Glutamatergic neuron (in vitro differentiated cells): ENCODE measurements at regions not wholly inside any gene's neighbourhood (a gene's known extent, or its start where the extent isn't known, plus 50 kb on each side); places are given as distances from the start of the nearest gene placed in this dataset.
"Not testable (repeated sequence)": the region's sequence is repeated elsewhere in the genome, so short reads cannot be mapped to it uniquely, and the experiment has no call there.

ENCODE experiments used
- DNase-seq: peaks from one replicate; pipeline ENCODE4 v3.0.0; 2022
- H3K27ac Mint-ChIP-seq: one replicate; pipeline ENCODE4 v1.8.0; 2020; ENCODE audit warnings: mild to moderate bottlenecking, mixed read lengths, inconsistent platforms; ENCODE audit not compliant: unreplicated experiment
- H3K27me3 Mint-ChIP-seq: one replicate; pipeline ENCODE4 v1.8.0; 2020; ENCODE audit warnings: mild to moderate bottlenecking, moderate library complexity, mixed read lengths, inconsistent platforms; ENCODE audit not compliant: unreplicated experiment
- H3K36me3 Mint-ChIP-seq: one replicate; pipeline ENCODE4 v1.8.0; 2020; ENCODE audit warnings: mild to moderate bottlenecking, mixed read lengths, inconsistent platforms; ENCODE audit not compliant: unreplicated experiment
- H3K4me1 Mint-ChIP-seq: one replicate; pipeline ENCODE4 v1.8.0; 2020; ENCODE audit warnings: mild to moderate bottlenecking, low read depth, mixed read lengths, inconsistent platforms; ENCODE audit not compliant: unreplicated experiment
- H3K4me3 Mint-ChIP-seq: one replicate; pipeline ENCODE4 v1.8.0; 2020; ENCODE audit warnings: mild to moderate bottlenecking, mixed read lengths, inconsistent platforms; ENCODE audit not compliant: unreplicated experiment
- H3K9me3 Mint-ChIP-seq: one replicate; pipeline ENCODE4 v1.8.0; 2020; ENCODE audit warnings: mild to moderate bottlenecking, moderate library complexity, mixed read lengths, inconsistent platforms; ENCODE audit not compliant: unreplicated experiment
- CTCF ChIP-seq: fragments of 200-600 bp; sonication (generic); IDR thresholded peaks from one replicate; pipeline ENCODE4 v1.5.0; 2021; ENCODE audit not compliant: partially characterized antibody, unreplicated experiment

GRCh38 chr3:81837071-81837593 is 75.7 kb upstream of the GBE1 start:
- DNase-seq: no peak
- no peaks in the 10 kb centered on the region for H3K27me3 Mint-ChIP-seq
- H3K36me3 Mint-ChIP-seq: no peaks in the 10 kb centered on the region
- H3K4me3 Mint-ChIP-seq: no peak overlapping the region
- TF ChIP-seq CTCF: no peak
- peaks cover 2% of the 10 kb centered on the region for H3K4me1 Mint-ChIP-seq
- H3K9me3 Mint-ChIP-seq: no peaks in the 10 kb centered on the region
- H3K27ac Mint-ChIP-seq: no peak overlapping the region

- DNase-seq: no peak
- Mint-ChIP-seq H3K36me3 (no peaks in the 10 kb centered on the region), H3K4me1 (no peaks in the 10 kb centered on the region), H3K27ac (no peak overlapping the region), H3K4me3 (no peak overlapping the region), H3K27me3 (no peaks in the 10 kb centered on the region), H3K9me3 (no peaks in the 10 kb centered on the region)
- no peak for TF ChIP-seq CTCF
These were observed 68.5 kb upstream of the GBE1 start for GRCh38 chr3:81829937-81830336.

- DNase-seq, H3K4me3 Mint-ChIP-seq, H3K36me3 Mint-ChIP-seq, H3K4me1 Mint-ChIP-seq, H3K27me3 Mint-ChIP-seq, H3K27ac Mint-ChIP-seq, H3K9me3 Mint-ChIP-seq: not testable (repeated sequence)
These were observed 67.8 kb upstream of the GBE1 start for GRCh38 chr3:81829272-81829671.

DNA sequence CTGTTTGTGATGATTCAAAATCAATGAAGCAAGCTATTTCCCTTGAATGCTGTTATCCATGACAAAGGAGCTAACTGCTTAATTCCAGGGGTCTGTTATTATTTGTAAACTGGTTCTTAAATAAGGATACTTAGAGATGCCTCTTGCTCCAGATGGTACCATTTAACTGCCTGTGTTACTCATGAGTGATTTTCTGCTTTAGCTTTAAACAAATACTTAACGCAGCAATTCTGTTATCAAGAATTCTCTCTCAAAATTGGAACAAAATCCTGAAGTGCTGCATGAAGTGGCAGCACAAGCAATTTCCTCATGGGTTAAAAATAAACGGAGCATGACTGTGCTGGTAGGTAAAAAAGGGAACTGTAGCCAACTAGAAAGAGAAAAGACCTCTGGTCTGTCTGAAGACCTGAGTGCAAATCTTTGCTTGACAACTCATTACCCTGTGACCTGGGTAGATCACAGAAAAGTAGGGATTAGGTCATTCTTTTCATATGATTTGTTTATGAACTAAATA is 62.5 kb upstream of the GBE1 start:
- DNase-seq: no peak
- Mint-ChIP-seq H3K4me1 (no peaks in the 10 kb centered on the region), H3K4me3 (no peak overlapping the region), H3K36me3 (no peaks in the 10 kb centered on the region), H3K27me3 (no peaks in the 10 kb centered on the region), H3K27ac (no peak overlapping the region), H3K9me3 (peaks cover 1% of the 10 kb centered on the region)
- no peak for TF ChIP-seq CTCF

DNA sequence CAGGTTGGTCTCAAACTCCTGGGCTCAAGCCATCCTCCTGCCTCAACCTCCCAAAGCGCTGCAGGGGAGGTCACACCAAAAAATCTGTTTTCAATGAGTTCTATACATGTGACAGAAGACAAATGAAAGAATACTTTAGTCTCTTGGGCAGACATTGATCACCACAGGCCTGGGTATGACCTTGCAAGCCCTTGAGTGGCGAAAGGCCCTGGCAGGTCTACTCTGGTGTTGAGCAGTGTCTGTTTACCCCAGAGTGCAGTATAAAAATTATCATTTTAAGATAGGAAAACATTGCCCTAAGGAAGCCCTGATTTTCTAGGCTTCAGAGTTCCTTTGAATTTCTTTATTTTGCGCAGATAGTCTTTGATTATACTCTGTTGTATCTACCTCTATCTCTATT is 61.6 kb upstream of the GBE1 start:
- Mint-ChIP-seq H3K4me3 (no peak overlapping the region), H3K4me1 (no peaks in the 10 kb centered on the region), H3K27ac (no peak overlapping the region), H3K27me3 (no peaks in the 10 kb centered on the region), H3K9me3 (peaks cover 1% of the 10 kb centered on the region), H3K36me3 (no peaks in the 10 kb centered on the region)
- TF ChIP-seq CTCF: no peak
- DNase-seq: no peak
